Fibroblast of pulmonary artery (primary cell): ENCODE measurements at regions not wholly inside any gene's neighbourhood (a gene's known extent, or its start where the extent isn't known, plus 50 kb on each side); places are given as distances from the start of the nearest gene placed in this dataset.

Experiments used
- DNase-seq: peaks from one replicate; pipeline ENCODE4 v3.0.0-alpha.2; 2010; ENCODE audit warnings: low read depth
- H3K4me3 ChIP-seq: replicated peaks from 2 replicates; pipeline ENCODE4 v1.5.1; 2011; ENCODE audit warnings: low read depth, mild to moderate bottlenecking, control low read depth, low read length, moderate library complexity
- TF ChIP-seq, protein P1 (sequence below): IDR thresholded peaks from 2 replicates; pipeline ENCODE4 v1.5.1; 2011; ENCODE audit warnings: mild to moderate bottlenecking, control low read depth, low read length, inconsistent platforms; ENCODE audit errors: missing control alignments

DNA sequence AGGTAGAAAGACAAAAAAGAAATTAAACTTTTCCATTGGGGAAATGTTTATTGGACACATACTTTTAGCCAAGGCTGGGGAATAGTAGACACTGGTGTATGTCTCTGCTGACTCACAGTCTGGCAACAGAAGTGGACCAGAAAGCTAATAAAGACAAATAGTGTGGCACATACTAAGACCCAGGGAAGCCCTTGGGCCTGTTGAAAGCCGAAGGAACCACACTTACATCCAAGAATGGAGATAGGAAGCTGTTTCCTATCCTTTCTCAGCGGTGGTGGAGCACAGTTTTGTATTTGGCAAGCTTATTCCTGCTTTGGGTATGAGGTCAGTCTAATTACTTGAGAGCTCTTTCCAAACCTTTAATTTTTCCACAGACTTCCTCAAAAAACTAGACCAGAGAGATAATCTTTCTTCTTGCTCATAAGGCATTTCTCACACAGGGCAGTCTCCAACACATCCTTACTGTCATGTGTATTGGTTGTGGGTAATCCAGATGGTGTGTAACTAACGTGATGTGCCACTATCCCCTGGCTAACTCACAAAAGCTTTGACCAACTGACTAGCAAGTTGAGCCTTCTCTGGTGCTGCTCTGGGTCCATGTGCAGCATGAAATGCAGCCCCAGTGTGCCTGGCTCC is 279.1 kb upstream of the IGF1R start:
- TF ChIP-seq, protein P1, sequence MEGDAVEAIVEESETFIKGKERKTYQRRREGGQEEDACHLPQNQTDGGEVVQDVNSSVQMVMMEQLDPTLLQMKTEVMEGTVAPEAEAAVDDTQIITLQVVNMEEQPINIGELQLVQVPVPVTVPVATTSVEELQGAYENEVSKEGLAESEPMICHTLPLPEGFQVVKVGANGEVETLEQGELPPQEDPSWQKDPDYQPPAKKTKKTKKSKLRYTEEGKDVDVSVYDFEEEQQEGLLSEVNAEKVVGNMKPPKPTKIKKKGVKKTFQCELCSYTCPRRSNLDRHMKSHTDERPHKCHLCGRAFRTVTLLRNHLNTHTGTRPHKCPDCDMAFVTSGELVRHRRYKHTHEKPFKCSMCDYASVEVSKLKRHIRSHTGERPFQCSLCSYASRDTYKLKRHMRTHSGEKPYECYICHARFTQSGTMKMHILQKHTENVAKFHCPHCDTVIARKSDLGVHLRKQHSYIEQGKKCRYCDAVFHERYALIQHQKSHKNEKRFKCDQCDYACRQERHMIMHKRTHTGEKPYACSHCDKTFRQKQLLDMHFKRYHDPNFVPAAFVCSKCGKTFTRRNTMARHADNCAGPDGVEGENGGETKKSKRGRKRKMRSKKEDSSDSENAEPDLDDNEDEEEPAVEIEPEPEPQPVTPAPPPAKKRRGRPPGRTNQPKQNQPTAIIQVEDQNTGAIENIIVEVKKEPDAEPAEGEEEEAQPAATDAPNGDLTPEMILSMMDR, result no peak
- no peak overlapping the region for H3K4me3 ChIP-seq
- no peak for DNase-seq

DNA sequence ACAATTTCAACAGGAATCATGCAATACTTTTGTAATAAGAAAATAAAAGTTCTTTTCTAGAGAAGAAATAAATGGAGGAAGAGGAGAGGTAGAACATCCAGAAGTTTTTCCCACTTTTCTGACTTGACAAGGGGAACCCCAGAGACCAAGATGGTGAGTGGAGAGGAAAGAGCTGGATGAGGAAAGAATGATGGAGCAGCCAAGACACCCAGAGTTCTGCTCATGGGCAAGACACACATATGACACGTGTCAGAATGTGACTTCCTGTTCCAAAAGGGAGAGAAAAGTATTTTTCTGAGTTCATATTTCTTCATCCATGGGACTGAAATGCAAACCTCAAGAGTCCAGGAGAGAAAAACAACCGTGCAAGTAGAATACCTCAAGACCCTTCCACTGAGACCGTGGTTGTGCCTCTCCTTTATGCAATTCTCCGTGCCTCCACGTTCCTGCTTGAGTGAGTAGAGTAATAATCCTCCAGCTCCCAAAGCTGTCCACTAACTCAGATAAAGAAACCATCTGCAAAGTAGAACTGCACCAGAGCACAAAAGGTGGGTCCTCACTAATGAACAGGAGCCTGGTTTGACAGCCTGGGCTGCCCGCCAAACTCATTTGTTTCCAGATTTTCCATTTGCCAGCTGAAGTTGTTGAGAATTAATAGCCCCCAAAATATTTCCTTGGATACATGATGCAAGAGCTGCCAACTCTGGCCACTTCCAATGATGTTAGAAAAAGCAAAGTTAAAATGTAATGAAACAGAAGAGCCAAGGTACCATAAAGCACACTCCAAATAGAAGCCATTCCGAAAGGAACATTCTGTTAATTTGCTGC is 272.6 kb upstream of the IGF1R start:
- no peak overlapping the region for H3K4me3 ChIP-seq
- TF ChIP-seq, protein P1, result no peak
- DNase-seq, result no peak

DNA sequence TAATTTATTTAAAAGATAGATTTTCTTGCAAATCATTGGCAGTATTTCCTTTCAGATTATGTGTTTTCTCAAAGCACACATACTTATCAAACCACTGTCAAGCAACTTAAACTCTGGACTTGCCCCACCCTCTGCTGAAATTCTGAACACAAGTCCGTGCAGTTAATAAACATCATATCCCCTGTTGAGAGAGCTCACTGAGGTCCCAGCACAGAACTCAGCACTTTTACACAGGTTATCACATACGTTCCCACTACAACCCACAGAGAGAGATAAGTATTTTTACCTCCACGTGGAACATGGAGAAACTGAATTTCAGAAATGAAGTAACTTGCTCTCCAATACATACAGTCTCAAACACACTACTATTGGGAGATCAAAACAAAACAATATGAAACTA is 267.6 kb upstream of the IGF1R start:
- TF ChIP-seq, protein P1, result no peak
- no peak for DNase-seq
- H3K4me3 ChIP-seq, result no peak overlapping the region

- DNase-seq, result no peak
- TF ChIP-seq, protein P1, result no peak
- H3K4me3 ChIP-seq, result no peak overlapping the region
These were observed 266.9 kb upstream of the IGF1R start for GRCh38 chr15:98381446-98381845.

DNA sequence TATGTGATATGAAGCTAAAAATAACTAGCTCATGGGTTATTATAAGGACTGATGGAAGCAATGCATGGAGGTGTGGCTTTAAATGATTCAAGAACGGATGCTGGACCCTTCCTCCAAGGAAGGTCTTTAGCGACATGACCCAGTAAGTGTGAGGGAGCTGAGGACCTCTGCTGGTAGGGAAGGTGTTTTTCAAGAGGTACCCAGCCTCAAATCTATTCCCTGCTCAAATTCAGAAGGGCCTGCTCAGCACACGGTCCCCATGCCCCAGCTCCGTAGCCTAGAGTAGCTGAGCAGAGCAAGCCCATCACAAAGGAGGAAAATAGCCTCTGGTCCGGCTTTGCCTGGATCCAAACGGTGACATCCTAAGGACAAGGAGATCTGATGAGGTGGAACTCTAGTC is 266.2 kb upstream of the IGF1R start:
- DNase-seq, result no peak
- TF ChIP-seq, protein P1, result no peak
- no peak overlapping the region for H3K4me3 ChIP-seq

- TF ChIP-seq, protein P1, result no peak
- no peak for DNase-seq
- H3K4me3 ChIP-seq, result no peak overlapping the region
These were observed 264.8 kb upstream of the IGF1R start for GRCh38 chr15:98383571-98383970.
